K562 (cell line): ENCODE measurements at regions not wholly inside any gene's neighbourhood (a gene's known extent, or its start where the extent isn't known, plus 50 kb on each side); places are given as distances from the start of the nearest gene placed in this dataset.

Experiments
- ATAC-seq: fragments of 200-7000 bp; cut with Tn5 transposase; 3 replicates; pipeline ENCODE4 v1.9.1; 2020; ENCODE audit warnings: moderate library complexity
- BruUV-seq: library from RNA; stranded (reverse); fragments of 400-500 nt; replicated peaks from 2 replicates; lab custom pipeline; 2021; lab: Mats Ljungman, UMichigan
- CTCF ChIA-PET: fragments of 300-600 bp; formaldehyde crosslinking; extraction: SDS; loops from one replicate; lab custom pipeline; 2021; ENCODE audit warnings: low intra/inter-chr PET ratio; lab: Yijun Ruan, JAX
- POLR2A ChIA-PET: fragments of 300-600, 350-650 bp; sonication (Branson Sonifier 250); formaldehyde crosslinking; extraction: SDS; loops from one replicate; lab custom pipeline; 2021; ENCODE audit warnings: antibody characterized with exemption, inconsistent platforms; lab: Yijun Ruan, JAX
- DNase-seq, 4 experiments: peaks; one replicate each; pipeline versions ENCODE4 v3.0.0 to v3.0.0-alpha.2; 2011 to 2018; ENCODE audit warnings: low spot score in 3 of 4, mixed read lengths in 3 of 4; ENCODE audit errors: extremely low read depth in 1 of 4
- FAIRE-seq: peaks from 2 replicates; lab custom pipeline; 2011; peaks lifted over from hg19 to GRCh38; lab: Jason Lieb, UNC
- H2AFZ ChIP-seq: 2 replicates; pipeline ENCODE4 v1.6.0; 2011; ENCODE audit warnings: low read depth, low read length, control low read depth, inconsistent platforms
- H3K27ac ChIP-seq: fragments of 200-600 bp; 3 replicates; pipeline ENCODE4 v1.8.0; 2011; ENCODE audit warnings: low read depth, mild to moderate bottlenecking, control low read depth, inconsistent platforms, low read length, moderate library complexity, mixed read lengths; ENCODE audit errors: extremely low read depth
- H3K27me3 ChIP-seq, 2 experiments: fragments of 300-600 bp in 1 of 2; 2 replicates in 1 of 2; 3 replicates in 1 of 2; pipeline versions ENCODE4 v1.6.0 to v1.8.0; 2011; ENCODE audit warnings: inconsistent platforms in 2 of 2, low read length in 2 of 2, mild to moderate bottlenecking in 1 of 2, mixed read lengths in 1 of 2, moderate library complexity in 1 of 2; ENCODE audit not compliant: control insufficient read depth in 2 of 2, insufficient read depth in 2 of 2
- H3K36me3 ChIP-seq: fragments of 300-600 bp; 3 replicates; pipeline ENCODE4 v1.8.0; 2011; ENCODE audit warnings: mild to moderate bottlenecking, low read length, inconsistent platforms; ENCODE audit not compliant: control insufficient read depth, insufficient read depth
- H3K4me1 ChIP-seq, 2 experiments: fragments of 200-600 bp in 1 of 2; replicated peaks in 1 of 2; 2 replicates in 1 of 2; 3 replicates in 1 of 2; pipeline versions ENCODE4 v1.5.1 to v1.8.0; 2011; ENCODE audit warnings: inconsistent platforms in 2 of 2, low read length in 2 of 2, mild to moderate bottlenecking in 1 of 2, mixed read lengths in 1 of 2, moderate library complexity in 1 of 2; ENCODE audit not compliant: control insufficient read depth in 2 of 2, insufficient read depth in 2 of 2
- H3K4me2 ChIP-seq: 2 replicates; pipeline ENCODE4 v1.6.1; 2011; ENCODE audit warnings: low read length, control low read depth, inconsistent platforms, mixed read lengths; ENCODE audit not compliant: insufficient read depth
- H3K4me3 ChIP-seq: fragments of 200-600 bp; sonication (generic), shearing (Covaris generic); 2 replicates; pipeline ENCODE4 v1.5.1; 2016; ENCODE audit warnings: control low read depth, inconsistent platforms
- H3K79me2 ChIP-seq: fragments of 200-600 bp; 3 replicates; pipeline ENCODE4 v1.8.0; 2011; ENCODE audit warnings: low read length, inconsistent platforms; ENCODE audit not compliant: control insufficient read depth, insufficient read depth
- H3K9ac ChIP-seq, 2 experiments: 2 replicates each; pipeline versions ENCODE4 v1.6.0 to v1.6.1; 2011; ENCODE audit warnings: low read depth in 2 of 2, low read length in 2 of 2, control low read depth in 1 of 2, inconsistent platforms in 1 of 2, mild to moderate bottlenecking in 1 of 2, mixed read lengths in 1 of 2; ENCODE audit not compliant: insufficient read depth in 1 of 2
- H3K9me1 ChIP-seq: one replicate; pipeline ENCODE4 v1.6.0; 2011; ENCODE audit warnings: inconsistent platforms, mild to moderate bottlenecking, low read length, moderate library complexity; ENCODE audit not compliant: control insufficient read depth, insufficient read depth
- H3K9me3 ChIP-seq: replicated peaks from 2 replicates; pipeline ENCODE4 v1.5.1; 2011; ENCODE audit warnings: low read depth, low read length, inconsistent platforms; ENCODE audit not compliant: control insufficient read depth, insufficient read depth
- H4K20me1 ChIP-seq: replicated peaks from 2 replicates; pipeline ENCODE4 v1.6.1; 2011; ENCODE audit warnings: low read length, inconsistent platforms, mixed read lengths; ENCODE audit not compliant: control insufficient read depth, insufficient read depth
- ARID3A ChIP-seq: IDR thresholded peaks from 2 replicates; pipeline ENCODE4 v1.6.1; 2012; ENCODE audit warnings: low read depth, low read length, improper control_type of control experiment, borderline replicate concordance
- CEBPG ChIP-seq, 3 experiments: fragments of 200-800 bp in 1 of 3; sonication (Bioruptor generic) in 1 of 3; sonication (generic) in 1 of 3; formaldehyde crosslinking in 1 of 3; IDR thresholded peaks in 2 of 3; conservative IDR thresholded peaks in 1 of 3; 2 replicates each; pipeline versions ENCODE4 v1.6.1 to v1.8.0; 2016 to 2022; ENCODE audit warnings: missing compliant biosample characterization in 2 of 3, missing genetic modification characterization in 2 of 3, mild to moderate bottlenecking in 1 of 3, missing genetic modification reagents in 1 of 3
- HMG20A ChIP-seq: fragments of 450-650 bp; formaldehyde crosslinking; conservative IDR thresholded peaks from 2 replicates; pipeline ENCODE4 v1.4.0; 2020; ENCODE audit warnings: mild to moderate bottlenecking, mixed read lengths
- HOMEZ ChIP-seq: fragments of 250-450 bp; sonication (Bioruptor Pico); IDR thresholded peaks from 2 replicates; pipeline ENCODE4 v1.4.0; 2020; ENCODE audit warnings: mild to moderate bottlenecking, moderate library complexity
- MAZ ChIP-seq, 2 experiments: fragments of 450-650 bp in 1 of 2; sonication (generic) in 1 of 2; formaldehyde crosslinking; IDR thresholded peaks in 1 of 2; conservative IDR thresholded peaks in 1 of 2; 2 replicates each; pipeline versions ENCODE4 v1.4.0 to v1.5.0; 2020; ENCODE audit warnings: mild to moderate bottlenecking in 1 of 2, missing genetic modification reagents in 1 of 2
- MECOM ChIP-seq: fragments of 250-450 bp; sonication (Bioruptor Pico); IDR thresholded peaks from 2 replicates; pipeline ENCODE4 v1.8.0; 2022; ENCODE audit warnings: inconsistent platforms
- NFE2L1 ChIP-seq: fragments of 450-650 bp; IDR thresholded peaks from 2 replicates; pipeline ENCODE4 v1.6.1; 2016; ENCODE audit warnings: missing genetic modification characterization, low read depth, mild to moderate bottlenecking, missing compliant biosample characterization, moderate library complexity, borderline replicate concordance
- NR2C1 ChIP-seq, 2 experiments: fragments of 450-650 bp; IDR thresholded peaks; 2 replicates each; pipeline ENCODE4 v1.6.1; 2017; ENCODE audit warnings: mild to moderate bottlenecking in 2 of 2, antibody characterized with exemption in 1 of 2, inconsistent platforms in 1 of 2, missing compliant biosample characterization in 1 of 2, missing genetic modification characterization in 1 of 2
- PHTF2 ChIP-seq: fragments of 250-450 bp; sonication (Bioruptor Pico); IDR thresholded peaks from 2 replicates; pipeline ENCODE4 v1.5.0; 2021; ENCODE audit warnings: mild to moderate bottlenecking
- ZBED1 ChIP-seq: IDR thresholded peaks from 2 replicates; pipeline ENCODE4 v1.6.1; 2014
- ZNF280B ChIP-seq: fragments of 250-450 bp; sonication (Bioruptor Pico); IDR thresholded peaks from 2 replicates; pipeline ENCODE4 v1.5.1; 2021; ENCODE audit warnings: mild to moderate bottlenecking
- WGBS: fragments of 100-300 bp; shearing (Covaris generic); methylation state at CpG from one replicate; pipeline ENCODE4 v1.1.6; 2016; ENCODE audit warnings: low coverage, mixed read lengths; ENCODE audit not compliant: insufficient coverage; ENCODE audit errors: missing lambda C conversion rate; 5-methylcytosine and 5-hydroxymethylcytosine counted together
- in situ Hi-C: fragments of 300-500 bp; cut with MboI; formaldehyde crosslinking; loops from 4 replicates; pipeline ENCODE4 v1.15.0; 2018; ENCODE audit warnings: inconsistent platforms, mixed read lengths
- intact Hi-C: fragments of 100-400 bp; cut with micrococcal nuclease; formaldehyde crosslinking; loops from 2 replicates; pipeline ENCODE4 v1.14.2; 2022

- CTCF ChIA-PET, result no interaction called here
Observed at GRCh38 chr5:73238873-73239272, 65.9 kb downstream of the TMEM174 start.

More at GRCh38 chr5:73238873-73239272, 65.9 kb downstream of the TMEM174 start:
- H3K9me1 ChIP-seq, result no peaks in the 10 kb centered on the region
- H3K9ac ChIP-seq, result no peak overlapping the region
- H3K36me3 ChIP-seq, result no peaks in the 10 kb centered on the region
- peaks cover 0 to under 1% of the 10 kb centered on the region in 2 experiments; a peak in 1 of 5 replicates for H3K4me1 ChIP-seq
- FAIRE-seq (no peak), DNase-seq (no peak), ATAC-seq (no peak)
- H3K4me3 ChIP-seq, result no peak overlapping the region
- H3K9me3 ChIP-seq, result no peaks in the 10 kb centered on the region
- H3K27ac ChIP-seq, result no peak overlapping the region
- no peak overlapping the region for H3K4me2 ChIP-seq
- H4K20me1 ChIP-seq, result no peaks in the 10 kb centered on the region
- WGBS, result 3% methylated on average over 2 of the region's 2 CpGs
- BruUV-seq, result no TSS peak
- no peak overlapping the region for H2AFZ ChIP-seq
- POLR2A ChIA-PET, result no interaction called here
- intact Hi-C loops, result no loop called here
- peaks cover 2 to 10% of the 10 kb centered on the region in 2 experiments; a peak in 3 of 5 replicates for H3K27me3 ChIP-seq
- TF ChIP-seq NFE2L1 (tag) (no peak), MAZ (CRISPR knock-in tag; conservative IDR thresholded peaks at IDR 0.05 in 1 of 2, IDR thresholded peaks at IDR 0.05 in 1 of 2) (no peak), PHTF2 (CRISPR knock-in tag) (no peak), MECOM (CRISPR knock-in tag) (no peak), ARID3A (no peak), HMG20A (no peak), CEBPG (CRISPR knock-in tag; IDR thresholded peaks at IDR 0.05) (no peak), CEBPG (tag; conservative IDR thresholded peaks at IDR 0.05 in 1 of 2, IDR thresholded peaks at IDR 0.05 in 1 of 2) (no peak), HOMEZ (CRISPR knock-in tag) (no peak), NR2C1 (IDR thresholded peaks at IDR 0.05) (no peak), NR2C1 (tag; IDR thresholded peaks at IDR 0.05) (no peak), ZBED1 (no peak), ZNF280B (no peak)
- TF ChIP-seq, all 486 proteins: peak for 0
- no peaks in the 10 kb centered on the region for H3K79me2 ChIP-seq
- in situ Hi-C loops, result no loop called here
